ENCODE measurements at regions not wholly inside any gene's neighbourhood (a gene's known extent, or its start where the extent isn't known, plus 50 kb on each side); places are given as distances from the start of the nearest gene placed in this dataset.

DNA sequence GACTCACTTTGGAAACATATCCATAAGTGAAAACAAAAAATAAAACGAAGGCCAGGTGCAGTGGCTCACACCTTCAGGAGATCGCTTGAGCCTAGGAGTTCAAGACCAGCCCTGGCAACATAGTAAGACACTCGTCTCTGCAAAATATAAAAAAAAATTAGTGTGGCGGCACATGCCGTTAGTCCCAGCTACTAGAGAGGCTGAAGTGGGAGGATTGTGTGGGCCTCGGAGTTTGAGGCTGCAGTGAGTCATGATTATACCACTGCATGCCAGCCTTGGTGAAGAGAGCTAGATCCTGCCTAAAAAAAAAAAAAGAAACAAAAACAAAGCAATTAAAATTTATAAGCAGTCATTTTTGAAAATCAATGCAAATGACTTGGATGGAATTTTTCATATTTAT is 54.7 kb upstream of the NANOGP8 start:
- TF ChIP-seq, protein P1, sequence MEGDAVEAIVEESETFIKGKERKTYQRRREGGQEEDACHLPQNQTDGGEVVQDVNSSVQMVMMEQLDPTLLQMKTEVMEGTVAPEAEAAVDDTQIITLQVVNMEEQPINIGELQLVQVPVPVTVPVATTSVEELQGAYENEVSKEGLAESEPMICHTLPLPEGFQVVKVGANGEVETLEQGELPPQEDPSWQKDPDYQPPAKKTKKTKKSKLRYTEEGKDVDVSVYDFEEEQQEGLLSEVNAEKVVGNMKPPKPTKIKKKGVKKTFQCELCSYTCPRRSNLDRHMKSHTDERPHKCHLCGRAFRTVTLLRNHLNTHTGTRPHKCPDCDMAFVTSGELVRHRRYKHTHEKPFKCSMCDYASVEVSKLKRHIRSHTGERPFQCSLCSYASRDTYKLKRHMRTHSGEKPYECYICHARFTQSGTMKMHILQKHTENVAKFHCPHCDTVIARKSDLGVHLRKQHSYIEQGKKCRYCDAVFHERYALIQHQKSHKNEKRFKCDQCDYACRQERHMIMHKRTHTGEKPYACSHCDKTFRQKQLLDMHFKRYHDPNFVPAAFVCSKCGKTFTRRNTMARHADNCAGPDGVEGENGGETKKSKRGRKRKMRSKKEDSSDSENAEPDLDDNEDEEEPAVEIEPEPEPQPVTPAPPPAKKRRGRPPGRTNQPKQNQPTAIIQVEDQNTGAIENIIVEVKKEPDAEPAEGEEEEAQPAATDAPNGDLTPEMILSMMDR (conservative IDR thresholded peaks at IDR 0.05; ENCODE audit: low read length) = no peak
- TF ChIP-seq EZH2phosphoT487 (IDR thresholded peaks at IDR 0.05; ENCODE audit: borderline replicate concordance) = no peak
